SK-N-SH (cell line): ENCODE measurements at regions not wholly inside any gene's neighbourhood (a gene's known extent, or its start where the extent isn't known, plus 50 kb on each side); places are given as distances from the start of the nearest gene placed in this dataset.

Experiments
- CTCF ChIA-PET: fragments of 300-600, 350-600 bp; formaldehyde crosslinking; extraction: SDS; loops from one replicate; lab custom pipeline; 2021; lab: Yijun Ruan, JAX
- POLR2A ChIA-PET: fragments of 350-600 bp; sonication (Branson Sonifier 250); formaldehyde crosslinking; extraction: SDS; loops from one replicate; lab custom pipeline; 2020; ENCODE audit warnings: antibody characterized with exemption, inconsistent platforms; lab: Yijun Ruan, JAX
- DNase-seq: peaks from one replicate; pipeline ENCODE4 v3.0.0; 2012
- H2AFZ ChIP-seq: fragments of 200-600 bp; sonication (generic); 2 replicates; pipeline ENCODE4 v1.8.1; 2016; ENCODE audit warnings: antibody characterized with exemption, mild to moderate bottlenecking, low read depth
- H3F3A ChIP-seq: fragments of 200-600 bp; sonication (generic); replicated peaks from 2 replicates; pipeline ENCODE3; 2016; ENCODE audit warnings: antibody characterized with exemption, mild to moderate bottlenecking; ENCODE audit not compliant: insufficient read depth
- H3K27ac ChIP-seq, 2 experiments: fragments of 200-500 bp in 1 of 2; fragments of 200-600 bp in 1 of 2; sonication (Bioruptor generic) in 1 of 2; sonication (generic), shearing (Covaris generic) in 1 of 2; 2 replicates each; pipeline versions ENCODE4 v1.5.1 to v1.6.1; 2014 to 2016; ENCODE audit warnings: low read depth in 2 of 2, inconsistent platforms in 1 of 2, low read length in 1 of 2, mild to moderate bottlenecking in 1 of 2, mixed read lengths in 1 of 2
- H3K27me3 ChIP-seq: fragments of 200-600 bp; sonication (generic), shearing (Covaris generic); 2 replicates; pipeline ENCODE4 v1.6.1; 2016; ENCODE audit warnings: mixed run types; ENCODE audit not compliant: insufficient read depth
- H3K36me3 ChIP-seq, 2 experiments: fragments of 200-500 bp in 1 of 2; fragments of 200-600 bp in 1 of 2; sonication (Bioruptor generic) in 1 of 2; sonication (generic) in 1 of 2; replicated peaks in 1 of 2; 2 replicates each; pipeline versions ENCODE3 to v1.5.1; 2014 to 2016; ENCODE audit warnings: low read length in 1 of 2, mild to moderate bottlenecking in 1 of 2; ENCODE audit not compliant: insufficient read depth in 2 of 2, control insufficient read depth in 1 of 2
- H3K4me1 ChIP-seq, 2 experiments: fragments of 200-500 bp in 1 of 2; fragments of 200-600 bp in 1 of 2; sonication (Bioruptor generic) in 1 of 2; sonication (generic), shearing (Covaris generic) in 1 of 2; 2 replicates each; pipeline versions ENCODE4 v1.5.1 to v1.6.1; 2014 to 2016; ENCODE audit warnings: low read depth in 1 of 2, low read length in 1 of 2, mixed run types in 1 of 2; ENCODE audit not compliant: insufficient read depth in 2 of 2, control insufficient read depth in 1 of 2
- H3K4me2 ChIP-seq: fragments of 200-600 bp; sonication (generic), shearing (Covaris generic); 2 replicates; pipeline ENCODE4 v1.6.1; 2017; ENCODE audit warnings: mixed run types
- H3K4me3 ChIP-seq, 2 experiments: fragments of 200-500 bp in 1 of 2; fragments of 200-600 bp in 1 of 2; sonication (Bioruptor generic) in 1 of 2; sonication (generic), shearing (Covaris generic) in 1 of 2; 2 replicates each; pipeline versions ENCODE4 v1.5.1 to v1.8.1; 2014 to 2016; ENCODE audit warnings: low read depth in 2 of 2, inconsistent platforms in 1 of 2, low read length in 1 of 2, mild to moderate bottlenecking in 1 of 2, mixed read lengths in 1 of 2, moderate library complexity in 1 of 2
- H3K79me2 ChIP-seq: fragments of 200-600 bp; sonication (generic); 2 replicates; pipeline ENCODE4 v1.8.1; 2017; ENCODE audit warnings: mild to moderate bottlenecking; ENCODE audit not compliant: insufficient read depth
- H3K9ac ChIP-seq: fragments of 200-600 bp; sonication (generic); 2 replicates; pipeline ENCODE4 v1.6.1; 2017; ENCODE audit warnings: mixed run types
- H3K9me2 ChIP-seq: fragments of 200-600 bp; sonication (generic); 2 replicates; pipeline ENCODE4 v1.6.1; 2017; ENCODE audit warnings: mixed run types
- H3K9me3 ChIP-seq: fragments of 200-600 bp; sonication (generic); 2 replicates; pipeline ENCODE4 v1.6.1; 2017; ENCODE audit warnings: mixed run types, mild to moderate bottlenecking, moderate library complexity
- H4K20me1 ChIP-seq: fragments of 200-600 bp; sonication (generic); 2 replicates; pipeline ENCODE4 v1.6.1; 2017; ENCODE audit warnings: mild to moderate bottlenecking, mixed run types; ENCODE audit not compliant: insufficient read depth
- CHD2 ChIP-seq: fragments of 150-350 bp; IDR thresholded peaks from 2 replicates; pipeline ENCODE4 v1.6.1; 2018; ENCODE audit warnings: low read length; ENCODE audit not compliant: partially characterized antibody
- CTCF ChIP-seq: fragments of 200-600 bp; sonication (generic); IDR thresholded peaks from 2 replicates; pipeline ENCODE4 v1.6.1; 2017; ENCODE audit warnings: antibody characterized with exemption, mild to moderate bottlenecking, moderate library complexity
- EP300 ChIP-seq, 2 experiments: IDR thresholded peaks; 2 replicates each; pipeline versions ENCODE4 v1.4.0 to v1.6.1; 2012; ENCODE audit warnings: borderline replicate concordance in 1 of 2, low read depth in 1 of 2, low read length in 1 of 2
- EZH2phosphoT487 ChIP-seq: fragments of 200-600 bp; sonication (generic); IDR thresholded peaks from 2 replicates; pipeline ENCODE4 v1.6.1; 2017; ENCODE audit warnings: low read depth, mixed run types, mild to moderate bottlenecking, antibody characterized with exemption, moderate library complexity, borderline replicate concordance
- FOXJ3 ChIP-seq: sonication (generic); formaldehyde crosslinking; IDR thresholded peaks from 2 replicates; pipeline ENCODE4 v1.5.1; 2020; ENCODE audit warnings: mild to moderate bottlenecking, missing genetic modification reagents
- FOXM1 ChIP-seq: IDR thresholded peaks from 2 replicates; pipeline ENCODE4 v1.4.0; 2012; ENCODE audit warnings: low read depth, mild to moderate bottlenecking
- IRF3 ChIP-seq: fragments of 150-350 bp; IDR thresholded peaks from 2 replicates; pipeline ENCODE4 v1.6.1; 2016; ENCODE audit warnings: mild to moderate bottlenecking, low read depth, low read length
- JUND ChIP-seq: IDR thresholded peaks from 2 replicates; pipeline ENCODE4 v1.4.0; 2012
- PBX3 ChIP-seq: IDR thresholded peaks from 2 replicates; pipeline ENCODE4; 2012
- RAD21 ChIP-seq: IDR thresholded peaks from 2 replicates; pipeline ENCODE4 v1.6.1; 2012; ENCODE audit warnings: mild to moderate bottlenecking, low read length
- RFX5 ChIP-seq: IDR thresholded peaks from 2 replicates; pipeline ENCODE4 v1.6.1; 2012; ENCODE audit warnings: mild to moderate bottlenecking, improper control_type of control experiment, low read length
- RXRA ChIP-seq: IDR thresholded peaks from 2 replicates; pipeline ENCODE4 v1.4.0; 2012; ENCODE audit warnings: low read depth, mild to moderate bottlenecking, borderline replicate concordance
- SIN3A ChIP-seq: IDR thresholded peaks from 2 replicates; pipeline ENCODE4 v1.6.1; 2012; ENCODE audit warnings: low read depth, mild to moderate bottlenecking, low read length, moderate library complexity, borderline replicate concordance
- USF1 ChIP-seq: IDR thresholded peaks from 2 replicates; pipeline ENCODE4 v1.4.0; 2012; ENCODE audit warnings: low read depth, borderline replicate concordance
- WGBS: methylation state at CpG from one replicate; pipeline ENCODE4 v1.1.6; 2017; ENCODE audit warnings: low lambda C conversion rate; 5-methylcytosine and 5-hydroxymethylcytosine counted together

GRCh38 chr6:85137865-85138264, 312.0 kb upstream of the NT5E start (continued):
- TF ChIP-seq PBX3 (no peak), JUND (no peak), FOXM1 (no peak)

- H3K36me3 ChIP-seq: no peaks in the 10 kb centered on the region
- 13% methylated on average over 3 of the region's 3 CpGs for WGBS
- TF ChIP-seq CTCF (no peak), RFX5 (no peak), USF1 (no peak), JUND (no peak), RXRA (no peak), SIN3A (no peak), PBX3 (no peak), IRF3 (no peak), FOXJ3 (CRISPR knock-in tag) (no peak), CHD2 (no peak), EZH2phosphoT487 (no peak), EP300 (IDR thresholded peaks at IDR 0.05; ENCODE audit: borderline replicate concordance in 1 of 2, low read depth in 1 of 2, low read length in 1 of 2) (no peak), RAD21 (no peak)
- no peaks in the 10 kb centered on the region for H3K9me2 ChIP-seq
- no peak for DNase-seq
- POLR2A ChIA-PET: no interaction called here
- no peaks in the 10 kb centered on the region for H3K9me3 ChIP-seq
- H3K4me3 ChIP-seq: no peak overlapping the region
- H3K27me3 ChIP-seq: no peaks in the 10 kb centered on the region; the same call in 1 of the 2 replicates
- no peak overlapping the region for H3K4me2 ChIP-seq
- CTCF ChIA-PET: interaction anchor here (1.3 kb wide), 1 partner anchor 11 kb away, joined by 4 read pairs; no protein-coding TSS in a partner anchor
- no peaks in the 10 kb centered on the region for H3K4me1 ChIP-seq
- H3K79me2 ChIP-seq: no peaks in the 10 kb centered on the region
- H2AFZ ChIP-seq: no peak overlapping the region
- H3F3A ChIP-seq: no peaks in the 10 kb centered on the region
- no peak overlapping the region for H3K27ac ChIP-seq
- no peaks in the 10 kb centered on the region for H4K20me1 ChIP-seq
- no peak overlapping the region for H3K9ac ChIP-seq
These were observed 313.6 kb upstream of the NT5E start for GRCh38 chr6:85136310-85136709.
